ENCODE measurements at regions not wholly inside any gene's neighbourhood (a gene's known extent, or its start where the extent isn't known, plus 50 kb on each side); places are given as distances from the start of the nearest gene placed in this dataset.

DNA sequence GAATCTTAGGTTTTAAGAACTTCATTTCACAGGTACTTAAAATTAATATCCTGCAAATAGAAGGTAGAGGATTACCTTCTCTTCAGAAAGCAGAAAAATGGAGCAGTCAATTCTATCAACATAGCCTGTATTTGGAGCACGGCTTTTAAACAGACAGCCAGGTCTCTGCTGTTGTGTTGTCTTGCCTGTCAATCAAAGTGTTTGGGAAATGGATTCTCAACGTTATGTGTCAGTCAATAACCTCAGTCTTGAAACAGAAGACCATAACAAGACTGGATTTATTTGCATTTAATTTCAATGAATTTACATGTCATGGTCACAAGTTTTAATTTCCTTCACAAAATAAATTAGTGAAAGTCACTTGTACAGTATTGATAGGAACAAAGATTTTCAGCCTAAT lies 51.9 kb upstream of the KRR1 start:
- TF ChIP-seq GATA2 (IDR thresholded peaks at IDR 0.05; ENCODE audit: low read depth, low read length) = no peak
- no peak for TF ChIP-seq GATA3 (IDR thresholded peaks at IDR 0.05; ENCODE audit: low read depth, low read length)

All from SH-SY5Y (cell line).